GM18511 (cell line): ENCODE measurements at regions not wholly inside any gene's neighbourhood (a gene's known extent, or its start where the extent isn't known, plus 50 kb on each side); places are given as distances from the start of the nearest gene placed in this dataset.

Source experiments
- ATAC-seq: cut with Tn5 transposase; IDR thresholded peaks from one replicate; pipeline ENCODE4 v1.9.1; 2021; ENCODE audit warnings: mild to moderate bottlenecking, moderate library complexity; ENCODE audit not compliant: unreplicated experiment

- no peak for ATAC-seq
Measured at GRCh38 chr17:69819316-69820087, 255.5 kb upstream of the KCNJ16 start.

GRCh38 chr17:69820876-69821473, 254.1 kb upstream of the KCNJ16 start:
- ATAC-seq = no peak

GRCh38 chr17:69822314-69822875, 252.6 kb upstream of the KCNJ16 start:
- no peak for ATAC-seq

- no peak for ATAC-seq
Measured at GRCh38 chr17:69828087-69828486, 246.9 kb upstream of the KCNJ16 start.

GRCh38 chr17:69834494-69834893, 240.5 kb upstream of the KCNJ16 start:
- no peak for ATAC-seq

GRCh38 chr17:69851736-69852135, 223.3 kb upstream of the KCNJ16 start:
- no peak for ATAC-seq

GRCh38 chr17:69853541-69854224, 221.3 kb upstream of the KCNJ16 start:
- ATAC-seq = no peak

- no peak for ATAC-seq
Measured at GRCh38 chr17:69854225-69854780, 220.7 kb upstream of the KCNJ16 start.

- ATAC-seq = no peak
Measured at GRCh38 chr17:69856946-69857345, 218.1 kb upstream of the KCNJ16 start.

- ATAC-seq = no peak
Measured at GRCh38 chr17:69857412-69857835, 217.6 kb upstream of the KCNJ16 start.

- no peak for ATAC-seq
Measured at GRCh38 chr17:69858460-69858859, 216.6 kb upstream of the KCNJ16 start.

GRCh38 chr17:69860142-69860680, 214.8 kb upstream of the KCNJ16 start:
- ATAC-seq = no peak

GRCh38 chr17:69864462-69864861, 210.6 kb upstream of the KCNJ16 start:
- ATAC-seq = no peak

GRCh38 chr17:69869667-69870066, 205.4 kb upstream of the KCNJ16 start:
- peak; percentile 85 for ATAC-seq

- peak; percentile 56 for ATAC-seq
Measured at GRCh38 chr17:69870091-69870530, 204.9 kb upstream of the KCNJ16 start.

- no peak for ATAC-seq
Measured at GRCh38 chr17:69870751-69871199, 204.2 kb upstream of the KCNJ16 start.

- ATAC-seq = no peak
Measured at GRCh38 chr17:69871318-69871717, 203.7 kb upstream of the KCNJ16 start.

- ATAC-seq = no peak
Measured at GRCh38 chr17:69872675-69873262, 202.3 kb upstream of the KCNJ16 start.

- ATAC-seq = no peak
Measured at GRCh38 chr17:69874175-69874670, 200.8 kb upstream of the KCNJ16 start.

- no peak for ATAC-seq
Measured at GRCh38 chr17:69876757-69877156, 198.3 kb upstream of the KCNJ16 start.
